Neural cell (in vitro differentiated cells): ENCODE measurements at regions not wholly inside any gene's neighbourhood (a gene's known extent, or its start where the extent isn't known, plus 50 kb on each side); places are given as distances from the start of the nearest gene placed in this dataset.

Source experiments
- H2AFZ ChIP-seq: fragments of 200-600, 300-800 bp; sonication (generic), shearing (Covaris generic); 2 replicates; pipeline ENCODE4 v1.6.0; 2014; ENCODE audit warnings: low read depth, mild to moderate bottlenecking, antibody characterized with exemption, low read length, moderate library complexity
- H3F3A ChIP-seq: fragments of 200-600 bp; shearing (Covaris generic); 2 replicates; pipeline ENCODE4 v1.6.1; 2016; ENCODE audit warnings: mild to moderate bottlenecking, moderate library complexity, mixed read lengths, antibody characterized with exemption, low read length; ENCODE audit not compliant: insufficient read depth, poor library complexity, severe bottlenecking
- H3K27ac ChIP-seq: fragments of 200-600, 300-800 bp; sonication (generic), shearing (Covaris generic); 2 replicates; pipeline ENCODE4 v1.5.1; 2014; ENCODE audit warnings: mild to moderate bottlenecking, low read length, moderate library complexity
- H3K27me3 ChIP-seq: fragments of 300-800, 200-600 bp; sonication (generic), shearing (Covaris generic); 2 replicates; pipeline ENCODE4 v1.6.0; 2014; ENCODE audit warnings: mild to moderate bottlenecking, low read depth, low read length, moderate library complexity; ENCODE audit not compliant: insufficient read depth
- H3K36me3 ChIP-seq: fragments of 300-800, 200-600 bp; sonication (generic), shearing (Covaris generic); 2 replicates; pipeline ENCODE4 v1.5.1; 2014; ENCODE audit warnings: mild to moderate bottlenecking, antibody characterized with exemption, low read length, moderate library complexity; ENCODE audit not compliant: insufficient read depth
- H3K4me2 ChIP-seq: fragments of 300-800, 200-600 bp; sonication (generic), shearing (Covaris generic); 2 replicates; pipeline ENCODE4 v1.6.0; 2014; ENCODE audit warnings: mild to moderate bottlenecking, low read length
- H3K4me3 ChIP-seq: fragments of 300-800, 200-600 bp; sonication (generic), shearing (Covaris generic); 2 replicates; pipeline ENCODE4 v1.5.1; 2014; ENCODE audit warnings: mild to moderate bottlenecking, low read length, moderate library complexity
- H3K79me2 ChIP-seq: fragments of 200-600 bp; shearing (Covaris generic); replicated peaks from 2 replicates; pipeline ENCODE4 v1.6.0; 2014; ENCODE audit warnings: mild to moderate bottlenecking, low read length, moderate library complexity; ENCODE audit not compliant: insufficient read depth
- H3K9ac ChIP-seq: fragments of 300-800, 200-600 bp; sonication (generic), shearing (Covaris generic); 2 replicates; pipeline ENCODE4 v1.6.1; 2016; ENCODE audit warnings: mild to moderate bottlenecking, low read length, mixed read lengths
- H3K9me2 ChIP-seq: fragments of 200-600 bp; shearing (Covaris generic); 2 replicates; pipeline ENCODE4 v1.6.1; 2016; ENCODE audit warnings: mild to moderate bottlenecking, low read length, mixed read lengths; ENCODE audit not compliant: insufficient read depth
- H3K9me3 ChIP-seq: fragments of 200-600, 300-800 bp; sonication (generic), shearing (Covaris generic); 2 replicates; pipeline ENCODE4 v1.6.1; 2016; ENCODE audit warnings: mild to moderate bottlenecking, mixed run types, low read length, moderate library complexity, mixed read lengths
- H4K20me1 ChIP-seq: fragments of 200-600 bp; shearing (Covaris generic); 2 replicates; pipeline ENCODE4 v1.6.1; 2016; ENCODE audit warnings: mild to moderate bottlenecking, mixed run types; ENCODE audit not compliant: insufficient read depth
- CTCF ChIP-seq: fragments of 450-650 bp; IDR thresholded peaks from 2 replicates; pipeline ENCODE4 v1.5.1; 2014; ENCODE audit warnings: antibody characterized with exemption, mild to moderate bottlenecking, moderate library complexity; ENCODE audit not compliant: poor library complexity, severe bottlenecking
- EP300 ChIP-seq: fragments of 450-650 bp; conservative IDR thresholded peaks from 2 replicates; pipeline ENCODE4 v1.6.1; 2014; ENCODE audit warnings: antibody characterized with exemption, mild to moderate bottlenecking, moderate library complexity; ENCODE audit not compliant: poor library complexity, severe bottlenecking
- EZH2 ChIP-seq: fragments of 200-600, 300-800 bp; shearing (Covaris generic), sonication (generic); IDR thresholded peaks from 2 replicates; pipeline ENCODE4 v1.6.1; 2014; ENCODE audit warnings: antibody characterized with exemption, low read length, borderline replicate concordance, mild to moderate bottlenecking; ENCODE audit not compliant: insufficient read depth, poor library complexity, severe bottlenecking
- MXI1 ChIP-seq: fragments of 450-650 bp; conservative IDR thresholded peaks from 2 replicates; pipeline ENCODE4 v1.6.1; 2014; ENCODE audit warnings: antibody characterized with exemption, mild to moderate bottlenecking; ENCODE audit not compliant: poor library complexity, severe bottlenecking
- POLR2AphosphoS5 ChIP-seq: IDR thresholded peaks from 2 replicates; pipeline ENCODE4 v1.6.1; 2012
- RAD21 ChIP-seq: fragments of 450-650 bp; conservative IDR thresholded peaks from 2 replicates; pipeline ENCODE4 v1.6.1; 2014; ENCODE audit warnings: antibody characterized with exemption, mild to moderate bottlenecking, moderate library complexity
- REST ChIP-seq: IDR thresholded peaks from 2 replicates; pipeline ENCODE4 v1.6.1; 2012; ENCODE audit warnings: borderline replicate concordance
- SMC3 ChIP-seq: fragments of 450-650 bp; conservative IDR thresholded peaks from 2 replicates; pipeline ENCODE4 v1.6.1; 2014; ENCODE audit warnings: antibody characterized with exemption, mild to moderate bottlenecking, moderate library complexity; ENCODE audit not compliant: poor library complexity
- TAF1 ChIP-seq: IDR thresholded peaks from 2 replicates; pipeline ENCODE4 v1.6.1; 2012; ENCODE audit warnings: low read depth

- H3K79me2 ChIP-seq, result no peaks in the 10 kb centered on the region
- no peaks in the 10 kb centered on the region for H3K9me2 ChIP-seq
- H3K27me3 ChIP-seq, result no peaks in the 10 kb centered on the region
- H3K4me2 ChIP-seq, result no peak overlapping the region
- H4K20me1 ChIP-seq, result no peaks in the 10 kb centered on the region
- H3K9me3 ChIP-seq, result no peaks in the 10 kb centered on the region
- H3K36me3 ChIP-seq, result no peaks in the 10 kb centered on the region
- TF ChIP-seq EP300, result no peak
- no peak for TF ChIP-seq EZH2
- no peak for TF ChIP-seq MXI1
- no peak for TF ChIP-seq POLR2AphosphoS5
- no peak for TF ChIP-seq RAD21
- TF ChIP-seq SMC3, result no peak
- no peak for TF ChIP-seq TAF1
- no peak for TF ChIP-seq REST
- TF ChIP-seq CTCF, result no peak
- no peak overlapping the region for H3K4me3 ChIP-seq
- H2AFZ ChIP-seq, result no peak overlapping the region
- no peak overlapping the region for H3K27ac ChIP-seq
- no peak overlapping the region for H3K9ac ChIP-seq
- no peaks in the 10 kb centered on the region for H3F3A ChIP-seq
Observed at GRCh38 chr14:65304963-65305362, 107.6 kb upstream of the FUT8 start.

- TF ChIP-seq CTCF, result no peak
- TF ChIP-seq EP300, result no peak
- no peak for TF ChIP-seq MXI1
- TF ChIP-seq SMC3, result no peak
- no peak for TF ChIP-seq POLR2AphosphoS5
- H3K9ac ChIP-seq, result no peak overlapping the region
- no peak overlapping the region for H2AFZ ChIP-seq
- no peaks in the 10 kb centered on the region for H3K9me3 ChIP-seq
- H3K36me3 ChIP-seq, result no peaks in the 10 kb centered on the region
- H3K4me3 ChIP-seq, result no peak overlapping the region
- no peaks in the 10 kb centered on the region for H4K20me1 ChIP-seq
- H3K9me2 ChIP-seq, result no peaks in the 10 kb centered on the region
- no peak overlapping the region for H3K27ac ChIP-seq
- no peaks in the 10 kb centered on the region for H3F3A ChIP-seq
- no peaks in the 10 kb centered on the region for H3K27me3 ChIP-seq
- H3K4me2 ChIP-seq, result no peak overlapping the region
- H3K79me2 ChIP-seq, result no peaks in the 10 kb centered on the region
Observed at GRCh38 chr14:65308536-65308935, 104.0 kb upstream of the FUT8 start.
